H1 (cell line): ENCODE measurements at regions not wholly inside any gene's neighbourhood (a gene's known extent, or its start where the extent isn't known, plus 50 kb on each side); places are given as distances from the start of the nearest gene placed in this dataset.

ENCODE experiments used
- CTCF ChIA-PET: fragments of 300-600 bp; sonication (Branson Sonifier 250); formaldehyde crosslinking; loops from one replicate; lab custom pipeline; 2021; ENCODE audit not compliant: partially characterized antibody; lab: Charles Lee
- POLR2A ChIA-PET: fragments of 300-600 bp; sonication (Branson Sonifier 250); formaldehyde crosslinking; loops from one replicate; lab custom pipeline; 2021; ENCODE audit warnings: inconsistent platforms; ENCODE audit not compliant: partially characterized antibody; lab: Charles Lee
- DNase-seq, 2 experiments: peaks; one replicate each; pipeline versions ENCODE4 v3.0.0 to v3.0.0-alpha.2; 2010 to 2022; ENCODE audit warnings: low spot score in 2 of 2, low read depth in 1 of 2, mixed read lengths in 1 of 2
- FAIRE-seq: peaks from 2 replicates; lab custom pipeline; 2011; peaks lifted over from hg19 to GRCh38; lab: Jason Lieb, UNC
- H2AFZ ChIP-seq: 2 replicates; pipeline ENCODE4 v1.8.1; 2012; ENCODE audit warnings: low read length, inconsistent platforms
- H2AK5ac ChIP-seq: 2 replicates; pipeline ENCODE4 v1.6.1; 2013; ENCODE audit warnings: low read depth, low read length
- H2BK120ac ChIP-seq: replicated peaks from 2 replicates; pipeline ENCODE3; 2013; ENCODE audit warnings: low read depth, low read length, inconsistent platforms
- H2BK12ac ChIP-seq: 2 replicates; pipeline ENCODE4 v1.6.1; 2013; ENCODE audit warnings: low read depth, low read length
- H2BK15ac ChIP-seq: 2 replicates; pipeline ENCODE4 v1.6.1; 2013; ENCODE audit warnings: low read length
- H2BK20ac ChIP-seq: 2 replicates; pipeline ENCODE4 v1.6.1; 2013; ENCODE audit warnings: low read length
- H2BK5ac ChIP-seq: 2 replicates; pipeline ENCODE4 v1.6.1; 2013; ENCODE audit warnings: low read depth, low read length
- H3K14ac ChIP-seq: 2 replicates; pipeline ENCODE4 v1.6.1; 2013; ENCODE audit warnings: inconsistent platforms; ENCODE audit not compliant: insufficient read length
- H3K18ac ChIP-seq: 2 replicates; pipeline ENCODE4 v1.6.1; 2013; ENCODE audit warnings: low read length; ENCODE audit errors: extremely low read depth
- H3K23ac ChIP-seq: 2 replicates; pipeline ENCODE4 v1.6.1; 2013; ENCODE audit warnings: inconsistent platforms; ENCODE audit not compliant: insufficient read length
- H3K23me2 ChIP-seq: 2 replicates; pipeline ENCODE4 v1.6.1; 2013; ENCODE audit warnings: low read depth, low read length
- H3K27ac ChIP-seq: 2 replicates; pipeline ENCODE4 v1.6.1; 2011; ENCODE audit warnings: low read depth, low read length, inconsistent platforms
- H3K27me3 ChIP-seq, 4 experiments: replicated peaks in 1 of 4; 1 replicate in 1 of 4; 2 replicates in 3 of 4; pipeline versions ENCODE4 v1.6.1 to v1.8.1; 2011 to 2013; ENCODE audit warnings: low read length in 3 of 4, mild to moderate bottlenecking in 3 of 4, inconsistent platforms in 2 of 4, mixed read lengths in 2 of 4, moderate library complexity in 1 of 4; ENCODE audit not compliant: control insufficient read depth in 3 of 4, insufficient read depth in 3 of 4; ENCODE audit errors: extremely low read depth in 1 of 4
- H3K36me3 ChIP-seq, 4 experiments: 2 replicates each; pipeline versions ENCODE4 v1.6.1 to v1.8.1; 2011 to 2013; ENCODE audit warnings: mild to moderate bottlenecking in 4 of 4, low read length in 3 of 4, moderate library complexity in 2 of 4, control low read depth in 1 of 4, inconsistent platforms in 1 of 4; ENCODE audit not compliant: insufficient read depth in 4 of 4, control insufficient read depth in 2 of 4
- H3K4ac ChIP-seq: replicated peaks from 2 replicates; pipeline ENCODE3; 2013; ENCODE audit warnings: low read length, low read depth, mixed read lengths, inconsistent platforms; ENCODE audit not compliant: insufficient read length
- H3K4me1 ChIP-seq, 4 experiments: replicated peaks in 1 of 4; 1 replicate in 1 of 4; 2 replicates in 3 of 4; pipeline versions ENCODE4 v1.6.1 to v1.8.1; 2011 to 2013; ENCODE audit warnings: low read length in 3 of 4, inconsistent platforms in 2 of 4, mixed read lengths in 1 of 4; ENCODE audit not compliant: insufficient read depth in 4 of 4, control insufficient read depth in 3 of 4
- H3K4me2 ChIP-seq, 2 experiments: 2 replicates each; pipeline versions ENCODE4 v1.6.1 to v1.8.1; 2011 to 2013; ENCODE audit warnings: low read depth in 2 of 2, low read length in 2 of 2, control low read depth in 1 of 2, inconsistent platforms in 1 of 2, mild to moderate bottlenecking in 1 of 2; ENCODE audit not compliant: insufficient read depth in 1 of 2
- H3K4me3 ChIP-seq, 4 experiments: fragments of 200-600, 300-600 bp in 1 of 4; sonication (generic), shearing (Covaris generic), sonication (Bioruptor Twin) in 1 of 4; 2 replicates each; pipeline versions ENCODE4 v1.5.1 to v1.8.1; 2011 to 2016; ENCODE audit warnings: low read length in 4 of 4, low read depth in 3 of 4, control low read depth in 2 of 4, inconsistent platforms in 2 of 4, mild to moderate bottlenecking in 2 of 4, mixed read lengths in 1 of 4, moderate library complexity in 1 of 4; ENCODE audit not compliant: insufficient read depth in 2 of 4; ENCODE audit errors: extremely low read depth in 1 of 4
- H3K56ac ChIP-seq: replicated peaks from 2 replicates; pipeline ENCODE3; 2013; ENCODE audit warnings: low read depth, mild to moderate bottlenecking, mixed read lengths, low read length, inconsistent platforms; ENCODE audit not compliant: insufficient read length
- H3K79me1 ChIP-seq: 2 replicates; pipeline ENCODE4 v1.6.1; 2013; ENCODE audit warnings: low read depth, low read length, control low read depth
- H3K79me2 ChIP-seq, 2 experiments: 2 replicates each; pipeline versions ENCODE4 v1.6.1 to v1.8.1; 2012 to 2013; ENCODE audit warnings: low read length in 2 of 2, mild to moderate bottlenecking in 2 of 2, inconsistent platforms in 1 of 2; ENCODE audit not compliant: insufficient read depth in 2 of 2, control insufficient read depth in 1 of 2
- H3K9ac ChIP-seq, 4 experiments: replicated peaks in 1 of 4; 1 replicate in 1 of 4; 2 replicates in 3 of 4; pipeline versions ENCODE4 v1.6.1 to v1.8.1; 2011 to 2013; ENCODE audit warnings: low read depth in 3 of 4, low read length in 3 of 4, control low read depth in 2 of 4, mild to moderate bottlenecking in 2 of 4, moderate library complexity in 2 of 4, inconsistent platforms in 1 of 4; ENCODE audit errors: extremely low read depth in 1 of 4
- H3K9me3 ChIP-seq, 2 experiments: 2 replicates each; pipeline versions ENCODE4 v1.6.1 to v1.8.1; 2012 to 2013; ENCODE audit warnings: mild to moderate bottlenecking in 2 of 2, moderate library complexity in 2 of 2, control low read depth in 1 of 2, inconsistent platforms in 1 of 2, low read depth in 1 of 2, low read length in 1 of 2, mixed read lengths in 1 of 2; ENCODE audit not compliant: insufficient read depth in 2 of 2
- H4K20me1 ChIP-seq, 2 experiments: replicated peaks in 1 of 2; 2 replicates each; pipeline versions ENCODE3 to v1.8.1; 2011 to 2013; ENCODE audit warnings: inconsistent platforms in 2 of 2, low read length in 2 of 2, mild to moderate bottlenecking in 1 of 2; ENCODE audit not compliant: insufficient read depth in 2 of 2, control insufficient read depth in 1 of 2
- H4K5ac ChIP-seq: 2 replicates; pipeline ENCODE4 v1.6.1; 2013; ENCODE audit warnings: low read length, low read depth, mixed read lengths, inconsistent platforms; ENCODE audit not compliant: insufficient read length
- H4K8ac ChIP-seq: 2 replicates; pipeline ENCODE4 v1.8.0; 2013; ENCODE audit warnings: mild to moderate bottlenecking, moderate library complexity, low read length, inconsistent platforms; ENCODE audit not compliant: insufficient read depth; ENCODE audit errors: extremely low read depth
- H4K91ac ChIP-seq: replicated peaks from 2 replicates; pipeline ENCODE3; 2013; ENCODE audit warnings: low read length, mixed read lengths, inconsistent platforms; ENCODE audit not compliant: insufficient read length
- GABPA ChIP-seq: IDR thresholded peaks from 2 replicates; pipeline ENCODE4 v1.6.1; 2011; ENCODE audit warnings: mild to moderate bottlenecking, low read length, moderate library complexity, borderline replicate concordance; ENCODE audit not compliant: insufficient read depth
- WGBS, 2 experiments: shearing (Covaris generic) in 1 of 2; methylation state at CpG; one replicate each; pipeline versions ENCODE4 v1.1.6 to v1.1.7; 2013 to 2015; ENCODE audit warnings: low lambda C conversion rate in 2 of 2, mixed read lengths in 2 of 2, inconsistent platforms in 1 of 2, low coverage in 1 of 2, missing lambda C conversion rate in 1 of 2; ENCODE audit not compliant: insufficient replicate concordance in 2 of 2, insufficient coverage in 1 of 2, insufficient read length in 1 of 2; ENCODE audit errors: extremely low coverage in 1 of 2, missing lambda C conversion rate in 1 of 2; 5-methylcytosine and 5-hydroxymethylcytosine counted together
- TF ChIP-seq, protein P1 (sequence below), 3 experiments: IDR thresholded peaks; 1 replicate in 2 of 3; 2 replicates in 1 of 3; pipeline versions ENCODE4 v1.5.1 to v1.6.1; 2011; ENCODE audit warnings: low read length in 3 of 3, mild to moderate bottlenecking in 3 of 3, inconsistent platforms in 2 of 3, low read depth in 1 of 3, moderate library complexity in 1 of 3; ENCODE audit not compliant: insufficient read depth in 1 of 3; ENCODE audit errors: control extremely low read depth in 1 of 3

DNA sequence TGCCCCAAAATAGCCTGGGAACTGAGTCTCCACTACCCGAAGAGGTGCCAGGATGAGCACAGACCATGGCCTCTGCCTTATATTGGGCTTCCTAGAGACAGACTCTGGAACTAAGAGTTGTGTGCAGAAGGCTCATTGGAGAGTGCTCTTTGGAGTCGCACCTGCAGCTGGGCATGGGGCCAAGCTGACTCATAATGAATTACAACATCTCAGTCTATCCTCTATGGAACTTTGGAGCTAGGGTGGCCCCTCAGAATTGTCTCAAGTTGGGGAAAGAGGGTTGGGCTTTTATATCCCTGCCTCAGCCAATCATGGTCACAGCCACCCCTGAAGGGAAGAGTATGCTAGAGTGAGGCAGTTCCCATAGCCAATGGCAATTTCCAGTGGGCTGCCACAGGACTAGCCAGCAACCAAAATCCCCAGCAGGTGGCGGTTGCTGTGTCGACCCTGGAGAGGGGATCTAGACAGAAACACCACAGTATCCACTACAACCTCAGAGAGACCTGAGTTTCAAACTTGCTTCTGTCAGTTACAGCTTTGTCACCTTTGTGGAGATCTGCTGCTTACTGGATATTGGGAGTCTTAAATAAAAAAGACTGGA is 93.8 kb downstream of the DMRTA2 start:
- H3K79me1 ChIP-seq: no peaks in the 10 kb centered on the region
- H3K79me2 ChIP-seq: no peaks in the 10 kb centered on the region
- ChIA-PET CTCF (no interaction called here), POLR2A (no interaction called here)
- H4K8ac ChIP-seq: no peak overlapping the region
- H3K4me3 ChIP-seq: no peak overlapping the region
- DNase-seq: no peak
- no peaks in the 10 kb centered on the region for H3K4me1 ChIP-seq
- H2AK5ac ChIP-seq: no peak overlapping the region
- no peak overlapping the region for H3K14ac ChIP-seq
- H2BK120ac ChIP-seq: no peak overlapping the region
- no peaks in the 10 kb centered on the region for H3K36me3 ChIP-seq
- H3K27ac ChIP-seq: no peak overlapping the region
- H3K18ac ChIP-seq: no peak overlapping the region
- H3K9me3 ChIP-seq: no peaks in the 10 kb centered on the region
- H4K91ac ChIP-seq: no peak overlapping the region
- no peak overlapping the region for H3K4me2 ChIP-seq
- H2BK12ac ChIP-seq: no peak overlapping the region
- no peak for FAIRE-seq
- H3K23ac ChIP-seq: no peak overlapping the region
- peaks cover 0 to 15% (median 14%) of the 10 kb centered on the region in 4 experiments; a peak in 5 of 7 replicates for H3K27me3 ChIP-seq
- no peak overlapping the region for H2BK15ac ChIP-seq
- H3K23me2 ChIP-seq: peaks cover 5% of the 10 kb centered on the region; the same call in 1 of the 2 replicates
- H2BK5ac ChIP-seq: no peak overlapping the region
- H3K4ac ChIP-seq: no peak overlapping the region
- H3K9ac ChIP-seq: no peak overlapping the region
- no peak overlapping the region for H2AFZ ChIP-seq
- H4K20me1 ChIP-seq: no peaks in the 10 kb centered on the region
- no peak overlapping the region for H3K56ac ChIP-seq
- H4K5ac ChIP-seq: no peak overlapping the region
- TF ChIP-seq, protein P1, sequence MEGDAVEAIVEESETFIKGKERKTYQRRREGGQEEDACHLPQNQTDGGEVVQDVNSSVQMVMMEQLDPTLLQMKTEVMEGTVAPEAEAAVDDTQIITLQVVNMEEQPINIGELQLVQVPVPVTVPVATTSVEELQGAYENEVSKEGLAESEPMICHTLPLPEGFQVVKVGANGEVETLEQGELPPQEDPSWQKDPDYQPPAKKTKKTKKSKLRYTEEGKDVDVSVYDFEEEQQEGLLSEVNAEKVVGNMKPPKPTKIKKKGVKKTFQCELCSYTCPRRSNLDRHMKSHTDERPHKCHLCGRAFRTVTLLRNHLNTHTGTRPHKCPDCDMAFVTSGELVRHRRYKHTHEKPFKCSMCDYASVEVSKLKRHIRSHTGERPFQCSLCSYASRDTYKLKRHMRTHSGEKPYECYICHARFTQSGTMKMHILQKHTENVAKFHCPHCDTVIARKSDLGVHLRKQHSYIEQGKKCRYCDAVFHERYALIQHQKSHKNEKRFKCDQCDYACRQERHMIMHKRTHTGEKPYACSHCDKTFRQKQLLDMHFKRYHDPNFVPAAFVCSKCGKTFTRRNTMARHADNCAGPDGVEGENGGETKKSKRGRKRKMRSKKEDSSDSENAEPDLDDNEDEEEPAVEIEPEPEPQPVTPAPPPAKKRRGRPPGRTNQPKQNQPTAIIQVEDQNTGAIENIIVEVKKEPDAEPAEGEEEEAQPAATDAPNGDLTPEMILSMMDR (IDR thresholded peaks at IDR 0.05; ENCODE audit: control extremely low read depth in 1 of 3, insufficient read depth in 1 of 3, low read depth in 1 of 3, low read length in 3 of 3): peak; percentile 5 to 17 (median 7); a peak in 3 of 4 replicates
- no peak for TF ChIP-seq GABPA
- WGBS, 2 experiments: 62% methylated on average over 4 of the region's 4 CpGs; no CpG with 5 or more reads in 1 of the 2 experiments
- no peak overlapping the region for H2BK20ac ChIP-seq
